HFFc6 (cell line): ENCODE measurements at regions not wholly inside any gene's neighbourhood (a gene's known extent, or its start where the extent isn't known, plus 50 kb on each side); places are given as distances from the start of the nearest gene placed in this dataset.

Source experiments
- DNase-seq: peaks from one replicate; pipeline ENCODE4 v3.0.0-alpha.2; 2018
- H3K27ac Mint-ChIP-seq: 2 replicates; pipeline ENCODE4 v1.8.0; 2020; ENCODE audit warnings: mild to moderate bottlenecking, mixed read lengths
- H3K27me3 Mint-ChIP-seq: 2 replicates; pipeline ENCODE4 v1.8.0; 2021; ENCODE audit warnings: mild to moderate bottlenecking, moderate library complexity, mixed read lengths; ENCODE audit not compliant: insufficient read depth
- H3K36me3 Mint-ChIP-seq: 2 replicates; pipeline ENCODE4 v1.8.0; 2021; ENCODE audit warnings: low read depth, mixed read lengths
- H3K4me1 Mint-ChIP-seq: 2 replicates; pipeline ENCODE4 v1.8.0; 2020; ENCODE audit warnings: low read depth, mixed read lengths
- H3K4me3 Mint-ChIP-seq: 2 replicates; pipeline ENCODE4 v1.8.0; 2020; ENCODE audit warnings: mild to moderate bottlenecking, moderate library complexity, mixed read lengths
- H3K9me3 Mint-ChIP-seq: 2 replicates; pipeline ENCODE4 v1.8.0; 2020; ENCODE audit warnings: mild to moderate bottlenecking, mixed read lengths
- TF ChIP-seq, protein P1 (sequence below): fragments of 200-600 bp; sonication (generic); IDR thresholded peaks from 2 replicates; pipeline ENCODE4 v1.5.0; 2021; ENCODE audit warnings: antibody characterized with exemption, mild to moderate bottlenecking

DNA sequence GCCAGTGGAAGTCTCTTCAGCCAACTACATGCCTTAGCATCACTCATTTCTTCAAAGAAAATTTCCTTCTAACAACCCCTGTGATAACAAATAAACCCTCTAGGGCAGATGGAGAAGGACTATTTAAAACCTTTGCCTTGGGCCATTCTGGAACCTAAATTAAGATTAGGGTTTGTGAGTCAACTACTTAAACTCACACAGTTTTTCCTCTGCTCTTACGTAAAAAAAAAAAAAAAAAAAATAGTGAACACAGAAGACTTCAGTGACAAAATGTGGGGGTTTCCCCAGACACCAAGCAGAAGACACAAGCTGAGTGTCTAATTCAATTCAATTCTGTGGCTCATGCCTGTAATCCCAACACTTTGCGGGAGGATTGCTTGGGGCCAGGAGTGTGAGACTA is 65.8 kb upstream of the ERCC6L2 start:
- peaks cover 44% of the 10 kb centered on the region for H3K4me1 Mint-ChIP-seq
- DNase-seq, result peak; percentile 43
- H3K9me3 Mint-ChIP-seq, result peaks cover 2% of the 10 kb centered on the region; the same call in 1 of the 2 replicates
- no peak overlapping the region for H3K27ac Mint-ChIP-seq
- no peak overlapping the region for H3K4me3 Mint-ChIP-seq
- H3K36me3 Mint-ChIP-seq, result peaks cover 27% of the 10 kb centered on the region
- TF ChIP-seq, protein P1, sequence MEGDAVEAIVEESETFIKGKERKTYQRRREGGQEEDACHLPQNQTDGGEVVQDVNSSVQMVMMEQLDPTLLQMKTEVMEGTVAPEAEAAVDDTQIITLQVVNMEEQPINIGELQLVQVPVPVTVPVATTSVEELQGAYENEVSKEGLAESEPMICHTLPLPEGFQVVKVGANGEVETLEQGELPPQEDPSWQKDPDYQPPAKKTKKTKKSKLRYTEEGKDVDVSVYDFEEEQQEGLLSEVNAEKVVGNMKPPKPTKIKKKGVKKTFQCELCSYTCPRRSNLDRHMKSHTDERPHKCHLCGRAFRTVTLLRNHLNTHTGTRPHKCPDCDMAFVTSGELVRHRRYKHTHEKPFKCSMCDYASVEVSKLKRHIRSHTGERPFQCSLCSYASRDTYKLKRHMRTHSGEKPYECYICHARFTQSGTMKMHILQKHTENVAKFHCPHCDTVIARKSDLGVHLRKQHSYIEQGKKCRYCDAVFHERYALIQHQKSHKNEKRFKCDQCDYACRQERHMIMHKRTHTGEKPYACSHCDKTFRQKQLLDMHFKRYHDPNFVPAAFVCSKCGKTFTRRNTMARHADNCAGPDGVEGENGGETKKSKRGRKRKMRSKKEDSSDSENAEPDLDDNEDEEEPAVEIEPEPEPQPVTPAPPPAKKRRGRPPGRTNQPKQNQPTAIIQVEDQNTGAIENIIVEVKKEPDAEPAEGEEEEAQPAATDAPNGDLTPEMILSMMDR, result no peak
- peaks cover 7% of the 10 kb centered on the region for H3K27me3 Mint-ChIP-seq

DNA sequence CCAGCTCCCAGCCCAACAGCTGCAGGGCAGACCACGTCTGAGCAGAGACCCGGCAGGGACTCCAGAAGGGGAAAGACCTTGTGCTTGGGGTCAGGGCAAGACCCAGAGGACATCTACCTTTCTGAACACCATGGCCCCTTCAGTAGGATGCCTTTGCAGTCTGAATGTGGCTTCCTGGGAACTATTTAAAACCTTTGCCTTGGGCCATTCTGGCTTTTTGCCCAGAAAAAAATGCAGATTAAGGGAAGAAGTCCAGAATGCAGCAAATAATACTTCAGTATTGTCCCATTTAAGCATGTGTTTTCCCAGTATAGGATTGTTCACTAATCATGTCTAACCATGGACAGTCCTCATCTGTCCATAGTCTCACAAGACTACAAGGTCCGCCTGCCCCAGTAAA is 67.5 kb upstream of the ERCC6L2 start:
- TF ChIP-seq, protein P1, result no peak
- Mint-ChIP-seq H3K27me3 (peaks cover 7% of the 10 kb centered on the region), H3K36me3 (peaks cover 14% of the 10 kb centered on the region), H3K4me3 (no peak overlapping the region), H3K9me3 (peaks cover 8% of the 10 kb centered on the region), H3K4me1 (peaks cover 32% of the 10 kb centered on the region), H3K27ac (no peak overlapping the region)
- peak; percentile 48 for DNase-seq

DNA sequence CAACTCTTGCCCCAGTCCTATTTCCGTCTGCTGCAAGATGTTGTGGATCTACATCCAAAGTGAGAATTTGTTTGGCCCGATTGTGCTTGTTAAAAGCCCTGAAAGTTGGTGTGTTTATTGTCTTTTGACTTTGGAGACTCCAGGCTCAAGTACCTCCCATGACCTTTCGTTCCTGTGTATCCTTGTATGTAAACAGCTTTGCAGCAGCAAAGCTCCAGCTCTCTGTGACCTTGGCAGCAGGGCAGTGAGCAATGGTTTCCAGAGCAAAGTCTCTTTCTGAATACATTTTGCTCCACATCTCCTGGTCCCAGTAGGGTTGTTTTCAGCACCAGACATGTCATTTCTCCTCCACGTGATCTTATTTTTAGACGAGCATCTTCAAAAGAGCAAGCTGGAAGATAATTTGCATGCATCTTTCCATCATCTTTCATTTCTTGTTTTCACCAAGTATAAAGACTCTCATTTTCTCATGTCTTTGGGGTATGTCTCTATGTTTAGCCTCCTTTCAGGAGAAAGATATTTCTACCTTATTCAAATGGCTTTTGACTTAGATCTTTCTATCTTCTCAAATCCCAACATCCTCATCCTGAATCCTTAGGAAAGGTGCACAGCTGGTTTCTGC is 68.1 kb upstream of the ERCC6L2 start:
- peaks cover 8% of the 10 kb centered on the region for H3K9me3 Mint-ChIP-seq
- TF ChIP-seq, protein P1, result no peak
- H3K4me1 Mint-ChIP-seq, result peaks cover 32% of the 10 kb centered on the region
- H3K27me3 Mint-ChIP-seq, result peaks cover 7% of the 10 kb centered on the region
- no peak overlapping the region for H3K4me3 Mint-ChIP-seq
- H3K27ac Mint-ChIP-seq, result no peak overlapping the region
- peaks cover 11% of the 10 kb centered on the region for H3K36me3 Mint-ChIP-seq
- no peak for DNase-seq

DNA sequence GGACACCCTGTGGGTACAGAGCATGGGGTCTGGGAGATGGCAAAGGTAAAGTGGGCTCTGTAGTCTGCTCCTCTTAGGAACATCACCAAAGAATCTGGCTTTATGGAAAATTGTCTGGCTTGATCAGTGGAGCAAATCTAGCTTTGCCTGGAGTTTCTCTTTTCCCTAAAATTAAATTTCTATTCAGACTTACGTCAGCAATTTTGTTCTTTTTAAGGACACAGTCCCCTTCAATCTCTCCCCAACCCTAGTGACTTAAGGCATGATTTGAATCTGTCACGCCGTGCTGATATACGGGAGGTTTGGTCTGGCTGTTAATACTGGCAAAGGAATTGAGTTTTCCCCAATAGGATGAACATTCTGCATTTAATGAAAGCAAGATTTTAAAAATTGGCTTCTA is 72.3 kb upstream of the ERCC6L2 start:
- no peak for DNase-seq
- H3K4me3 Mint-ChIP-seq, result no peak overlapping the region
- H3K27ac Mint-ChIP-seq, result no peak overlapping the region

DNA sequence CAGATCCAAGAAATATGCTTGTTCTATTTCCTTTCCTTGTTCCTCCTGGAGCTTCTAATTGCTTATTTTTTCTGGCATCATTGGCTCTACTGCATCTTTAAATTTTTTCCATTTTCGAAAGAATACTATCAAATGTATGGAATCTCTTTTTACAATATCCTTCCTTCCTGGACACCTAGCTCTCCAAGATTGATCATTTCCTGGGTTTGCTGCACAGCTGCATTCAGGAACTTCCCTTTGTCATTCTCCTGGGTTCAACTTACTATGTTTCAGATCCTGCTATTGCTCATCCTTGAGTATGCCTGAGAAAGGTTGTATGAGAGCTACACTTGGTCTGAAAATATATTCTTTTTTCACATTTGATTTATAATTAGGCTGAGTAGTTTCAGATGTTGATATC is 73.7 kb upstream of the ERCC6L2 start:
- Mint-ChIP-seq H3K9me3 (peaks cover 8% of the 10 kb centered on the region), H3K36me3 (no peaks in the 10 kb centered on the region), H3K27me3 (peaks cover 17% of the 10 kb centered on the region), H3K4me3 (no peak overlapping the region), H3K27ac (no peak overlapping the region), H3K4me1 (0 out of 2 replicates have a peak, but pooled peaks cover 2% of the 10 kb centered on the region)
- DNase-seq, result no peak
- TF ChIP-seq, protein P1, result no peak

More for the DNA sequence above, 72.3 kb upstream of the ERCC6L2 start:
- H3K4me1 Mint-ChIP-seq, result peaks cover 16% of the 10 kb centered on the region
- H3K9me3 Mint-ChIP-seq, result peaks cover 8% of the 10 kb centered on the region
- no peaks in the 10 kb centered on the region for H3K36me3 Mint-ChIP-seq
- peaks cover 18% of the 10 kb centered on the region for H3K27me3 Mint-ChIP-seq
- TF ChIP-seq, protein P1, result no peak

DNA sequence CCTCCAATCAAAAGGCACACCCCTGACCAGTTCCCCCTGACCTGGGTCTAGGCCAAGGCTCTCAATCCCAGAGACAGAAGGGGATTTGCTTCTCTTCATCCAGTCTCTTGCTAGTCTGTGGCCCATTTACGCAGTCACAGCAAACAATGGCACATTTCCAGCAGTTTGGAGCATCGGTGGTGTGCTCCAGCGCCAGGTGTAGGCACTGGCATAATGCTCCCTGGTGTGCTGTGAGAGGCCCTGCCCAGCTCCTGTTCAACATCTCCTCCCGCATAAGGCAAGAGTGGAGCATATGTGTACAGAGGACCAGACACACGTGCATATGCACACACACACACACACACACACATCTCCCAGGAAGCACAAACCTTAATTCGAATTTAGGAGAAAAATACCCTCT is 79.5 kb upstream of the ERCC6L2 start:
- no peaks in the 10 kb centered on the region for H3K9me3 Mint-ChIP-seq
- peaks cover 18% of the 10 kb centered on the region for H3K4me1 Mint-ChIP-seq
- DNase-seq, result no peak
- no peak overlapping the region for H3K4me3 Mint-ChIP-seq
- TF ChIP-seq, protein P1, result no peak
- no peaks in the 10 kb centered on the region for H3K36me3 Mint-ChIP-seq
- H3K27ac Mint-ChIP-seq, result no peak overlapping the region
- H3K27me3 Mint-ChIP-seq, result peaks cover 23% of the 10 kb centered on the region
